Spleen (tissue), 11 donors: ENCODE measurements at regions not wholly inside any gene's neighbourhood (a gene's known extent, or its start where the extent isn't known, plus 50 kb on each side); places are given as distances from the start of the nearest gene placed in this dataset.

ENCODE experiments used
- DNase-seq: peaks from one replicate; pipeline ENCODE4 v3.0.0-alpha.2; 2020
- H3K27ac ChIP-seq, 8 donors: fragments of 200-600 bp; sonication (generic) in 7 of 8; 1 replicate in 4 of 8; 2 replicates in 4 of 8; pipeline versions ENCODE4 v1.5.0 to v1.8.0; 2016 to 2021; ENCODE audit warnings: inconsistent platforms in 4 of 8, mild to moderate bottlenecking in 4 of 8, moderate library complexity in 1 of 8
- H3K27me3 ChIP-seq, 7 donors: fragments of 200-600 bp; sonication (generic) in 6 of 7; replicated peaks in 1 of 7; 1 replicate in 4 of 7; 2 replicates in 3 of 7; pipeline versions ENCODE4 v1.5.0 to v1.8.0; 2016 to 2021; ENCODE audit warnings: inconsistent platforms in 3 of 7, mild to moderate bottlenecking in 1 of 7
- H3K36me3 ChIP-seq, 6 donors: fragments of 200-600 bp; sonication (generic) in 5 of 6; 1 replicate in 4 of 6; 2 replicates in 2 of 6; pipeline versions ENCODE4 v1.5.0 to v1.8.0; 2016 to 2021; ENCODE audit warnings: inconsistent platforms in 2 of 6
- H3K4me1 ChIP-seq, 6 donors: fragments of 200-600 bp; sonication (generic) in 5 of 6; 1 replicate in 3 of 6; 2 replicates in 3 of 6; pipeline versions ENCODE4 v1.5.0 to v1.8.0; 2016 to 2021; ENCODE audit warnings: inconsistent platforms in 3 of 6
- H3K4me3 ChIP-seq, 8 donors: fragments of 200-600 bp; sonication (generic) in 7 of 8; 1 replicate in 4 of 8; 2 replicates in 4 of 8; pipeline versions ENCODE4 v1.5.0 to v1.8.0; 2016 to 2021; ENCODE audit warnings: inconsistent platforms in 4 of 8, mild to moderate bottlenecking in 4 of 8, moderate library complexity in 2 of 8
- H3K9me3 ChIP-seq, 8 donors: fragments of 200-600 bp; sonication (generic) in 7 of 8; 1 replicate in 4 of 8; 2 replicates in 4 of 8; pipeline versions ENCODE4 v1.5.0 to v1.8.0; 2016 to 2021; ENCODE audit warnings: inconsistent platforms in 4 of 8
- CTCF ChIP-seq, 11 experiments: fragments of 200-600 bp in 7 of 11; fragments of 450-650 bp in 4 of 11; sonication (generic) in 4 of 11; IDR thresholded peaks in 8 of 11; conservative IDR thresholded peaks in 3 of 11; 1 replicate in 7 of 11; 2 replicates in 4 of 11; pipeline versions ENCODE4 v1.4.0 to v1.8.0; 2016 to 2021; ENCODE audit warnings: antibody characterized with exemption in 11 of 11, inconsistent platforms in 4 of 11, mild to moderate bottlenecking in 1 of 11
- POLR2A ChIP-seq, 3 donors: fragments of 450-650 bp; IDR thresholded peaks; one replicate each; pipeline ENCODE4 v1.5.1; 2017; ENCODE audit warnings: antibody characterized with exemption in 3 of 3, mild to moderate bottlenecking in 1 of 3
- POLR2AphosphoS5 ChIP-seq, 3 donors: sonication (generic); formaldehyde crosslinking; IDR thresholded peaks; one replicate each; pipeline ENCODE4 v1.5.1; 2017; ENCODE audit warnings: antibody characterized with exemption in 3 of 3
- WGBS, 5 donors: extraction: QIAGEN DNeasy Blood & Tissue Kit in 3 of 5; methylation state at CpG; one replicate each; pipeline versions ENCODE4 v1.1.5 to v1.1.7; 2013 to 2018; 5-methylcytosine and 5-hydroxymethylcytosine counted together
- intact Hi-C: fragments of 100-400 bp; cut with DNase I; formaldehyde crosslinking; loops from one replicate; pipeline ENCODE4 v1.15.0; 2023; ENCODE audit warnings: low total_unique reads
- donor health status: healthy with polysubstance abuse.
- donor health status: DM: no; HTN: no; CAD: no; lungs with moderate emphysema.
- donor health status: DM: no; HTN: no; CAD: no.
- donor health status: Bipolar disorder and iron deficiency.
- donor health status: healthy.
- donor health status: DM: no; HTN: no; CAD: no.
- donor health status: DM: yes; HTN: yes; CAD: no.

DNA sequence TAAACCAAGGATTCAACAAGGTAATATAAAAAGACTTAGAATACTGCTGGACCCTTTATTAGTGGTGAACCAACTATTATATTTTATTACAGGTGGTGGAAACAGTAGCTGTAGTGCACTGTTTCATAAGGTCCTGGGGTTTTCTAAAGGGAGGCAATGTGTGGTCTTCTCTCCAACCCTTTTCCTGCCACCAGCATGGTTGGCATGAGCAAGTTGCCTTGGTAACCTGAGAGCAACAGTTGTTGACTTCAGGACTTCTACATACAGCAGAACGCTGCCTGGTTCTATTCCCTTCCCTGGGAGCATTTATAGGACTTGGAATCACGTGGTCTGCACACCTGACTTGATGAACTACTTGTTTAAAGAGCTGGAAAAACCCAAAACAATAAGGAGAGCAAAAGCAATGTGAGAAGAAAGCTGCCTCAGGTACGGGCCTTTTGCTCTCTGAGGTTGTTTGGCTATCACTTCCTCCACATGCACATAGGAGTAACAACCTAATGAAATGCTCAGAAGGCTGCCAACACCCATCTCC, 81.1 kb upstream of the RAI14 start:
- TF ChIP-seq POLR2A (IDR thresholded peaks at IDR 0.05): no peak
- TF ChIP-seq CTCF (IDR thresholded peaks at IDR 0.05 in 8 of 11, conservative IDR thresholded peaks at IDR 0.05 in 3 of 11): no peak
- TF ChIP-seq POLR2AphosphoS5 (IDR thresholded peaks at IDR 0.05): no peak
- 58 to 83% (median 65%) methylated on average over 3 of the region's 3 CpGs for WGBS, 5 donors
- Histone ChIP-seq H3K4me3 (no peak overlapping the region), H3K9me3 (peaks cover 0 to 14% (median 0%) of the 10 kb centered on the region in 8 donors), H3K27ac (no peak overlapping the region), H3K27me3 (no peaks in the 10 kb centered on the region), H3K36me3 (no peaks in the 10 kb centered on the region), H3K4me1 (no peaks in the 10 kb centered on the region)
- DNase-seq: no peak
- intact Hi-C loops: no loop called here

DNA sequence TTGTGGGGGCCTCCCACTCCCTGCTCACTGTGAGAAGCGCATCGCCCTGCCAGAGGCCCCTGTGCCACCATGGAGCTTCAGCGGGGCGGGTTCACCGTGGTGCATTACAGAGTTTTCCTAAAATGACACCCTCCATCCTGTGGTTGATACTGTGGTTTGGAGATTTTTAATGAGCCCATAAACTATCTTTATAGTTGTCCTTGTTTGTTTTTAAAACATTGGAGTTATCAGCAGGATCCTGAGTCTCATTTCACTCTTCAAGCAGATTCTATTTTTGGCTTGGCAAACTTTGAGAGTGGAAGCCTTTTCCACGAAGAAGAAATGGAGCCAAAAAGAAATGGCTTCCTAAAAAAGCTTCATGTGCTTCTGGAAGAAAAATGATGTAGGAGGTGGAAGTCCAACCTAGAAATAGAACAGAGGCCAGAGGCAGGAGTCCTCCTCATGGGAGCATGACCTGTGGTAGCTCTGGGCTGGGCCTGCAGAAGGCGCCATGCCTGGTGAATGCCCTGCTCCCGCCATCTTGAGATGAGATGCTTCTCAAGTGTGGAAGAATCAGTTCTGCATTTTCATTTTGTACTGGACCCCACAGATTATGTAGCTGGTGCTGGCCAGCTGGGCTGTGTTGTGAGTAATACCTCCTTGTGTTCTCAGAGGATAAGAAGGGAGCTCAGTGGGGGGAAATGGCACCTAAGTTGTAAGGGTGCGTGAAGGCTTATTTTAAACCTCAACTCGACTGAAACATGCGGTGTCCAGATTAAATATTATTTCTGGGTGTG, 79.0 kb upstream of the RAI14 start:
- WGBS, 5 donors: 72 to 87% (median 87%) methylated on average over 11 of the region's 11 CpGs
- no peak overlapping the region for H3K27ac ChIP-seq
- intact Hi-C loops: no loop called here
- DNase-seq: no peak
- H3K4me3 ChIP-seq: no peak overlapping the region
- peaks cover 0 to 14% (median 0%) of the 10 kb centered on the region in 8 donors for H3K9me3 ChIP-seq
- no peaks in the 10 kb centered on the region for H3K4me1 ChIP-seq
- TF ChIP-seq POLR2A (IDR thresholded peaks at IDR 0.05): no peak
- peaks cover 0 to 4% (median 0%) of the 10 kb centered on the region in 7 donors for H3K27me3 ChIP-seq
- H3K36me3 ChIP-seq: no peaks in the 10 kb centered on the region

- H3K27ac ChIP-seq: no peak overlapping the region
- peaks cover 0 to 4% (median 0%) of the 10 kb centered on the region in 7 donors for H3K27me3 ChIP-seq
- WGBS, 5 donors: 88 to 100% (median 97%) methylated on average over 1 of the region's 1 CpG
- no peak overlapping the region for H3K4me3 ChIP-seq
- no peaks in the 10 kb centered on the region for H3K4me1 ChIP-seq
- intact Hi-C loops: no loop called here
- peaks cover 0 to 14% (median 0%) of the 10 kb centered on the region in 8 donors for H3K9me3 ChIP-seq
- DNase-seq: no peak
- TF ChIP-seq CTCF (IDR thresholded peaks at IDR 0.05 in 8 of 11, conservative IDR thresholded peaks at IDR 0.05 in 3 of 11): no peak
- no peak for TF ChIP-seq POLR2AphosphoS5 (IDR thresholded peaks at IDR 0.05)
- no peak for TF ChIP-seq POLR2A (IDR thresholded peaks at IDR 0.05)
- no peaks in the 10 kb centered on the region for H3K36me3 ChIP-seq
Observed at GRCh38 chr5:34578962-34579361, 77.2 kb upstream of the RAI14 start.

DNA sequence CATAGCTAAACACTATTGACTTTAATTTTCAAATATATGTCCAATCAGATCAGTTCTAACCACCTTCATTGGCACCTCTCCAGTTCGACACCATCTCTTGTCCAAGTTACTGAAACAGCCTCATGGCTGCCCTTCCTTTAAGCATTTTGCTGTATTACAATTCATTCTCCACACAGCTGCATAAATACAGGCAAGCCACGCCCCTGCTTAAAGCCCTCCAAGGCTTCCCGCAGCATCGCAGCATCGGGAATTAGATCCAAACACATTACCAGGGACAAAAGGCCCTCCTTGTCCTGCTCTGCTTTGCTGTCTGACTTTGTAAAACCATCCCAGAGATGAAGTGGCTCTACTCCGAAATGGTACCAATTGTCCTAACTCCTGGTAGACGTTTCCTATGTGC, 75.1 kb upstream of the RAI14 start:
- intact Hi-C loops: no loop called here
- TF ChIP-seq POLR2A (IDR thresholded peaks at IDR 0.05) (no peak), POLR2AphosphoS5 (IDR thresholded peaks at IDR 0.05) (no peak), CTCF (IDR thresholded peaks at IDR 0.05 in 8 of 11, conservative IDR thresholded peaks at IDR 0.05 in 3 of 11) (no peak)
- no peaks in the 10 kb centered on the region for H3K36me3 ChIP-seq
- no peak overlapping the region for H3K4me3 ChIP-seq
- peaks cover 0 to under 1% (median 0%) of the 10 kb centered on the region in 6 donors for H3K4me1 ChIP-seq
- H3K27ac ChIP-seq: no peak overlapping the region
- peaks cover 0 to 14% (median 0%) of the 10 kb centered on the region in 8 donors for H3K9me3 ChIP-seq
- DNase-seq: no peak
- peaks cover 0 to 4% (median 0%) of the 10 kb centered on the region in 7 donors for H3K27me3 ChIP-seq
- WGBS, 5 donors: 82 to 92% (median 88%) methylated on average over 7 of the region's 7 CpGs
